GM12878 (cell line): ENCODE measurements at regions not wholly inside any gene's neighbourhood (a gene's known extent, or its start where the extent isn't known, plus 50 kb on each side); places are given as distances from the start of the nearest gene placed in this dataset.

Source experiments
- BACH1 ChIP-seq: fragments of 450-650 bp; IDR thresholded peaks from 2 replicates; pipeline ENCODE4 v1.6.1; 2017; ENCODE audit warnings: mild to moderate bottlenecking, borderline replicate concordance
- CEBPB ChIP-seq, 2 experiments: fragments of 150-350 bp in 1 of 2; IDR thresholded peaks; 2 replicates each; pipeline ENCODE4 v1.6.1; 2012 to 2014; ENCODE audit warnings: low read depth in 2 of 2, low read length in 2 of 2, borderline replicate concordance in 1 of 2, inconsistent platforms in 1 of 2
- EZH2 ChIP-seq: IDR thresholded peaks from 2 replicates; pipeline ENCODE4 v1.6.1; 2012; ENCODE audit warnings: low read depth, mild to moderate bottlenecking, control low read depth, inconsistent platforms, low read length, borderline replicate concordance; ENCODE audit not compliant: control insufficient read depth
- MYC ChIP-seq: IDR thresholded peaks from 2 replicates; pipeline ENCODE4 v1.6.1; 2011; ENCODE audit warnings: mild to moderate bottlenecking, low read length, moderate library complexity, inconsistent platforms; ENCODE audit not compliant: insufficient read depth, insufficient replicate concordance, insufficient read length, severe bottlenecking
- ZBTB11 ChIP-seq: fragments of 450-650 bp; formaldehyde crosslinking; IDR thresholded peaks from 2 replicates; pipeline ENCODE4 v1.5.0; 2022; ENCODE audit warnings: mild to moderate bottlenecking, missing genetic modification characterization
- ZNF274 ChIP-seq: IDR thresholded peaks from one replicate; pipeline ENCODE4 v1.8.0; 2011; ENCODE audit not compliant: insufficient read length, insufficient read depth

GRCh38 chr5:156170351-156170961 lies 156.5 kb upstream of the SGCD start:
- no peak for TF ChIP-seq EZH2
- TF ChIP-seq MYC: no peak
- no peak for TF ChIP-seq CEBPB (IDR thresholded peaks at IDR 0.05; ENCODE audit: borderline replicate concordance in 1 of 2, low read depth in 2 of 2, low read length in 2 of 2)
- TF ChIP-seq ZBTB11 (CRISPR knock-in tag): no peak
- TF ChIP-seq ZNF274: no peak
- no peak for TF ChIP-seq BACH1
